Limb (tissue), 2 donors: ENCODE measurements at regions not wholly inside any gene's neighbourhood (a gene's known extent, or its start where the extent isn't known, plus 50 kb on each side); places are given as distances from the start of the nearest gene placed in this dataset.
"Not testable (repeated sequence)": the region's sequence is repeated elsewhere in the genome, so short reads cannot be mapped to it uniquely, and the experiment has no call there.

Experiments used
- DNase-seq, 2 donors: peaks; one replicate each; pipeline ENCODE4 v3.0.0-alpha.2; 2016; ENCODE audit errors: extremely low spot score in 2 of 2

GRCh38 chr13:61358599-61358998, 57.0 kb downstream of the PCDH20 start:
- DNase-seq = no peak

- no peak for DNase-seq
Measured at GRCh38 chr13:61350341-61350740, 65.3 kb downstream of the PCDH20 start.

GRCh38 chr13:61339054-61339621, 76.5 kb downstream of the PCDH20 start:
- no peak for DNase-seq

DNA sequence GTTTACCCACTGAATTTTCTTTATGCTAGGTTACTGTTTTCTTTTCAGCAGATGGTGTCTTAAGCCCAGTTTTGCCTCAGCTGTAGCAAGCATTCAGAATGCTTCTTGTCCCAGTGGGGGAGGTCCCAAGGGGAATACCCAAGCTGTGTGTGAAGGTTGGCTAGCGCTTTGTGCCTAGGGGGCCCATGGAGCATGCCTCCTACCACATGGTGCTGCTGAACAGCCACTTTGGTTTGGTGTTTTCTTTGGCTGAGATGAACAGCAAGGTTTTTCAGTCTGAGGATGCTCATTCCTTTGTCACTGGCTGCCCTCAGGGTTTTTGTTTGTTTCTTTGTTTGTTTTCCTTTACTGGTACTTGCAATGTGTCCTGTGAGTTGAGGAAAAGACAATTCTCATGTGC, 99.0 kb downstream of the PCDH20 start:
- no peak for DNase-seq

DNA sequence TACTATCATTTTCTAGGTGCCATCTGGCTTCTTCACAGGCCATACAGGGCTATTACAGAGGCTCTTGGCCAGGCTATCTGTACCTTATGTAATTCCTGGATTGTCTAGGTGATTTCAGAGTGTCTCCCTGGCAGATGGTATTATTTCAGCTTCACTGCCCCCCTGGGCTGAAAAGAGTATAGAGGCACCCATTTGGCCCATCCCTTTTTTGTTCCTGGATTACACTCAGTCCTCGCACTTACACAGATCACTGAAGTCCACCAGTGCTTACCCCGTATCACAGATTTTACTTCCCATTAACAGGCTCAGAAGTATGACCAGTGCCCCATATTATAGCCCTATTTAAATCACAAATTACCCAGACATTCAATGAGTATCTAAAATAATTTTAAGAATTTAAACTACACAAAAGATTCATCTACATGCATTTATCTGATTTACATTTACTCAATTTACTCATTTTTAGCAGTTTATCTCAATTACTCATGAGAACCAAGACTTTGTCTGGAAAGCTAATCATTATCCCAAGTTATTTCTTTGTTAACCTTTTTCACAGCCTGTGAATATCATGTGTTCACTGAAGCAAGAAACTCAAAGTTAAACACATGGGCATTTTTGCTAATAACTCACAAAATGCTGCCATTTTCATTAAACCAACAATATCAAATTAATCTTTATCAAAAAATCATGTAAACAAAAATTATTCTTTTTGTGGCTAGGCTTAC, 121.0 kb downstream of the PCDH20 start:
- DNase-seq = no peak

- DNase-seq = no peak
Measured at GRCh38 chr13:61286148-61286745, 129.4 kb downstream of the PCDH20 start.

DNA sequence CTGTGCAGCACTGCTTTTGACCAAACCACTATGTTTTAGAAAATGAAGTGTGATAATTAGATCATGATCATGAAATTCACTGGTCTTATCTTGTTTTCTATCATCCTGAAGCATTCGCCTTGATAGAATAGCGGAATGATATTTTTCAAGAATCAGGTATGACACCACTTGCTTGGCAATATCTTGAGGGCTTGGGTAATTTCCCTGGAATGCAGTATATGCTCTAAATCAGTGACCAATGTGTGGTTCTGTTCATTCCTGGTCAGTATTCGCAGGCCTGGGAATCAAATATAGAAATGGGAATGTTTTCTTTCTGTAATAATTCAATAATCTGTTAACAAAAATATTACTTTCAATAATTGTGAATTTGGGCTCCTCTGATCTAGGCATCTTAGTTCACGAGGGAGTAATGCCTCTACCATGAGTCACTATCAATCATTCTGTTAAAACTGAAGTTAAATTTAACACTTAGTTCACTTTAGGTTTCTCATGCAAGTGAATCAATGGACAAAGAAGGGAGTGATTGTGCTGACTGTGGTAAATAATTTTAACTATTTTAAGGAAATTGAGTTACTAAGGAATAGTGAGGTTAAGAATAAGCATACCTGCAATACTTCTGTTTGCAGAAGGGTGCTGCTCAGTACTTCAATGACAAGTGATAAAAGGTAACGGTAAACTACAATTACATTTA, 137.9 kb downstream of the PCDH20 start:
- no peak for DNase-seq

- DNase-seq = no peak
Measured at GRCh38 chr13:61277088-61277487, 138.6 kb downstream of the PCDH20 start.

- no peak for DNase-seq
Measured at GRCh38 chr13:61276401-61276800, 139.2 kb downstream of the PCDH20 start.

DNA sequence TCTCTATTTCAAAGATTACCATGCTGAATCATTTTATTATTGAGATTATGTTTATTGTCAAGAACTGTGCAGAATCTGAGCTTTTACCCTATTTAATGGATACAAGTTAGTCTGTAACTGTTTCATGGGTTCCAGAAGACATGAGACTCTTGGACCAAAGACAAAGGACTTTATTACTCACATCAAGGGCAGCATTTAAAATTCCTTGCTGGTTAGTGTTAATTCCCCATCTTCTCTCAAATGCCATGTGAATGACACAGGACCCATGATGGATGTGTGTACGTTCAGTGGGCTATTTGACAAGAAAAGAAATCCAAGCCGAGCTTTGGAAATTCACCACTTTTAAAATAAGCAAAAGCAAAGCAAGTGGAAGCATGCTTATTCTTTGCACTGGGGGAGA, 139.9 kb downstream of the PCDH20 start:
- DNase-seq = no peak

DNA sequence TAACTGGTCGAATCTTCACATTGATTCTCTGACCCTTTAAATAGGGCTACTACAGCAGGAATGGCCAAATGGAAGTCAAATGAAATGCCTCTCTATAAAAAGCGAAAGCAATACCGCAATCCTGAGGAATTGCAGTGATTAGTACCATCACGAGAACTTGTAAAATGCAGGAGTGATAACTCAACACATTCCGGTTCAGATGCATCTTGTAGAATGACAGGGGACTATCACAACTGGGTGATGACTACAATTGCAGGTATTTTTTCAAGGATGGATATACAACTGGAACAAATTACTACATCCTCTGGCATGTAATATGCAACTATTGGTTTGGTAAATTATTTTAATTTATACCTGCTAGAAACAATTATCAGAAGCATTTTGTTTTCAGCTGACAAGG, 140.4 kb downstream of the PCDH20 start:
- DNase-seq = no peak

GRCh38 chr13:61266896-61267295, 148.8 kb downstream of the PCDH20 start:
- DNase-seq = not testable (repeated sequence)

DNA sequence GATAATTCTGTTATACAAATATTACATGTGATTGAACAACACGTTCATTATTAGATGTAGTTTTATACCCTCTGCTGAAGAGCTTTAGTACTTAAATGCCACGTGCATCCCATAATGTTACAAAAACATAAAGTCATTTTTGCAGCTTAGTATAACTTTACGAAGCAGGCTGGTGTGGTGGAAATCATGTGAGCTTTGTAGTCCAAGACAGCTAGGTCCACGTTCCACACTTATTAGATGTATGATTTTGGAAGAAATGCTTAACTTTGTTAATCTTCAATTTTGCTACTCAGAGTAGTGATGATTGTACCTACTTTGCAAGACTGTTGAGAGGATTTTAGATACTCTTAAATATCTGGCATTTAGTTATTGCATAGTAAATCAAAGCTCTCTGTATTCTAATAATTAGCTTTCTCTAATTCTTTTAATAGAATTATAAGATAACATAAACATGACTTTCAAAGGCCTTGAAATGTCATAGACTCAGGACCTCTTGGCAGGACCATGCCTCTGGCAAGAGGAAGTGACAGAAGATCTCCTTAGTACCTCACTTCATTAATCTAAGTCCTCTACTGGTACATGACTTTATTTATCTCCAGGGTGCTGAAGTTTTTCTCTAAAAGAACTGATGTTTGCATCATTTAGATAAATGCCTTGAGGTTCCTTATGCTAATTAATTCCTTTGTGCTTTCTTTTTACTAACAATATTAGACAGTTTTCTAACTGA, 153.7 kb downstream of the PCDH20 start:
- no peak for DNase-seq

DNA sequence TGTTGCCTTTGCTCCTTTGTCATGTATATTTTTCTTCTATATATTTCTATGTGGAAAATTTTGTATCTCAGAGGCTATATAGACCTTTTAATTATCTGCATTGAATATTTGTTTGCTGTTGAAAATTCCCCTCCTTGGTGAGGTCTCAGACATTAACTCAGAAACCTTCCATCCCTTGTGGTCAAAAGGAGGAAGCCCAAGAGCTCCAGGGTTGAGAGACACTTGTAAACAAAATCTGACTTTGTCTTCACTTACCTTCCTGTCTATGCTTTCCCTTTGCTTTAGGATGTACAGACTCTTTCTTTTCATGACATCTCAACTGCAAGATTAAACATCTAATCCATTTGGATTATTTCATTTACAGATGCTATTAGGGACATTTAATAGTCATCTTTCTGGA, 157.5 kb downstream of the PCDH20 start:
- DNase-seq = no peak

GRCh38 chr13:61255040-61255796, 160.4 kb downstream of the PCDH20 start:
- DNase-seq = no peak

GRCh38 chr13:61253105-61253877, 162.4 kb downstream of the PCDH20 start:
- DNase-seq = no peak

DNA sequence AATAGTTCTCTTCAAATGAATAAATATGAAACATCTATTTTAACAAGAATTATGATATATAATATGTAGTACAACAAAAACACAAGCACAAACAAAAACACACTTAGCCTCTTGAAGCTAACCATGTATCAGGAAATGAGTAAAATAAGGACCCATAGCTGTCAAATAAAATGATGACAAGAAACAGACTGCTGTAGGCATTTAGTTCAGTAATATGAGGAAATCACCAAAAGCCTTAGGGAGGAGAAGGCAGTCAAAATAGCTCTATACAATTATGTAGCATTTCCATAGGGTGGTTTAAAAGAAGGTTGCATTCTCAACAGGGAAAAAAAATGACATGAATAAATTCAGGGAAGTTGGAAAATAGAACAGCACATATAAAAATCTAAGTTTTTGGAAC, 163.4 kb downstream of the PCDH20 start:
- DNase-seq = no peak

DNA sequence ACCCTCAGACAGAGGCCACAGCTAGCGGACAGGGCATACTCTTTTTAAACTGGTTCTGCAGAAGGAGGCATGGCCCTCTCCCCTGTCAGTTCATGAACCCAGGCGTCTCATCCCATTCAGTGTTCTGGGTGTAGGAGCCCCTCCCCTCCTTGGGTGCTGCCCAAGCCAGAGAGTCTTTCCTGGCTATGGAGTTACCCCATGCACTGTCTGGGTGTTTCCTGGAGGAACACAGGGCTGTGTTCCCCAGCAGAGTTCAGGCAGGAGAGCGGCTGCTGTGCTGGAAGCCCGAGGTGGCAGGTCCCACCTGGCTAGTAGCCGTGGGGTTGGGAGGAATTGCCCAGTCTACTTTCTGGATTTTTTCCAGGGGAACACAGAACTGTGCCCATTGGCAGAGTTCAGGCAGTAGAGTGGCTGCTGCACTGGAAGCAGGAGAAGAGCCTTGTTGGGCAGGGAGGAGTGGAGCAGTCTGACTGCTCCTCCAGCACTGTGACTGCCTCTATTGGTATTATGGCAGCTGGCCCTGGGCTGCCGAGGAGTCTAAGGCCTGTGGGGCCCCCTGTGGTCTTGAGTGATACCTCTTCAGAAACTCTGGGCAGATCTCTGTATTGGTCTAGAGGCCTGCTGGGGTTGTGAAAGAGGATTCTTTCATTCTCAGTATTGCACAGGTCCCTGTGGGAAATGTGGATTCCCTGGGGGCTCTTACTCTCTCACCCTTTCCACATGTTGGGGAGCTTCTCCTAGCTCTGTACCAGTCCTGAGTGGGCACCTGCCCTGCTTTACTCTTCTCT, 168.3 kb downstream of the PCDH20 start:
- DNase-seq = no peak

DNA sequence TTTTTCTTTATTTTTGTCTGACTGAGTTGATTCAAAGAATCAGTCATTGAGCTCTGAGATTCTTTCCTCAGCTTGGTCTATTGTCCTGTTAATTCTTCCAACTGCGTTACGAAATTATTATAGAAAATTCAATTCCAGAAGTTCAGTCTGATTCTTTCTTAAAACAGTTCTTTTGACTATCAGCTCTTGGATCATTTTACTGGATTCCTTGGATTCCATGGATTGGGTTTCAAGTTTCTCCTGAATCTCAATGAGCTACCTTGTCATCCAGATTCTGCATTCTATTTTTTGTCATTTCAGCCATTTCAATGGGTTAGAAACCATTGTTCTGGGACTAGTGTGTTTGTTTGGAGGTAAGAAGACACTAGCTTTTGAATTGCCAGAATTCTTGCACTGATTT, 169.3 kb downstream of the PCDH20 start:
- DNase-seq = no peak

- no peak for DNase-seq
Measured at GRCh38 chr13:61215601-61216000, 200.0 kb downstream of the PCDH20 start.
